ENCODE measurements at regions not wholly inside any gene's neighbourhood (a gene's known extent, or its start where the extent isn't known, plus 50 kb on each side); places are given as distances from the start of the nearest gene placed in this dataset.
A peak's percentile ranks its signal among the peaks of the same experiment; 100 is the strongest.
"Not testable (repeated sequence)": the region's sequence is repeated elsewhere in the genome, so short reads cannot be mapped to it uniquely, and the experiment has no call there.

DNA sequence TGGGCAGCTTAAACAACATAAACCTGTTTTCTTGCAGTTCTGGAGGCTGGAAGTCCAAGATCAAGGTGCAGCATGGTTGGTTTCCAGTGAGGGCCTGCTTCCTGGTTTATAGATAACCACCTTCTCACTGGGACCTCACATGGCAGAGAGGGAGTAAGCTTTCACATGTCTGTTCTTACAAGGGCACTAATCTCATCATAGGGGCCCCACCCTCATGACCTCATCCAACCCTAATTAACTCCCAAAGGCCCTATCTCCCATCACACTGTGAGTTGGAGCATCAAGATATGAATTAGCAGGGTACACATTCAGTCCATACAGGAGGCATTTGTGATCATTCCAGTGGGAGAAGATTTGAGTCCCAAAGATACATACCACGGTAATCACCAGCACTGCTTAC is 50.5 kb upstream of the GRIN2A start:
- no peak for DNase-seq

GRCh38 chr16:10239640-10240039 is 57.4 kb upstream of the GRIN2A start:
- DNase-seq: no peak

GRCh38 chr16:10240854-10241613 is 58.8 kb upstream of the GRIN2A start:
- no peak for DNase-seq

DNA sequence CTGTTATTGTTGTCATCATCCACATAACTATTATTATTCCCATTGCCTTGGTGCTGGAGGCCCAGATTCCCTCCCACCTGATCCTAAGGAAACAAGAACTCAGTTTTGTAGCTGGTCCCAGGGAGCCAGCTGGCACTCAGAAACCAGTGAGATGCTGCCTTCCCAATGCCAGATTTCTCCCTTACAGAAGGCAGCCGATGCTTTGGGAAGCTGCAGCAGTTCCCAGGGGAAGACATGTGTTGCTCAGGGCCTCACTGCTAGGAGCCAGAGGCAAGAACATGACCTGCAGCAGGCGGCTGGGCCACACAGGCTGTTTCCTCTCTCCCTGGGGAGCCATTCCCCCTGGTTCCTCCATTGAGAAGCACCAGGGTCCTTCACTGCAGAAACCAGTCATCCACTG is 59.9 kb upstream of the GRIN2A start:
- DNase-seq: no peak

DNA sequence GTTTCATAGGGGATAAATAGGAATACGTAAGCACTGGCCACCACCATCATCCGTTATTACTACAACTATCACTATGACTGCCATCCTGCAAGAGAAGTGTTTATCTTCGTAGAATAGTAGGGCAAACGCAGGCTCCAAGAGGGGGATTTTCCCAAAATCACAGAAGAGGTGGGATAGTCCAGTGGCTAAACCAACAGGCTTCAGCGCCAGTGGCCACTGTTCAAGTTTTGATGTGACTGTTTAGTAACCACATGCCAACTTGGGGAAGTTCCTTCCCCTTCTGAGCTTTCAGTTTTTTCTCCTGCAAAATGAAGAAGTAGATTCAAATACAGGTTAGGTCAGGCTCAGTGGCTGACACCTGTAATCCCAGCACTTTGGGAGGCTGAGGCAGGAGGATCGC is 60.7 kb upstream of the GRIN2A start:
- no peak for DNase-seq

GRCh38 chr16:10245002-10245401 is 62.8 kb upstream of the GRIN2A start:
- no peak for DNase-seq

GRCh38 chr16:10250137-10250828 is 68.1 kb upstream of the GRIN2A start:
- no peak for DNase-seq

DNA sequence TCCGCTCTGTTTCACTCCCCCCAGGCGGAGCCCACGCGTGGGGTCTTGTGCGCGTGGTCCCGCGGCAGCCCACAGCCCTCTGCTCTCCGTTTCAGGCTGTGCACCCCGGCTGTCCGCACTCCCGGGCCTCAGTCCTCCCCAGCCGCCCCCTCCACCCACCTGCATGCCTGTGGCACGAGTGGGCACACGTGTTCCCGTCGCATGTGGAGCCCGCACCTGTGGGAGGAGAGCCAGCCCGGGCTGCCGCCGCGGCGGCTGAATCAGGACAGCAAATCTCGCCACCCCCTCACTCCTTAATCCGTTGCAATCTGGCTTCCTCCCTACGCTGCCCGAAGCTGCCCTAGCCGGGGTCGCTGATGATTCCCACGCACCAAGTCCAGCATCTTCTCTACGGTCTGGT is 69.9 kb upstream of the GRIN2A start:
- DNase-seq: no peak

GRCh38 chr16:10253409-10253808 is 71.2 kb upstream of the GRIN2A start:
- no peak for DNase-seq

GRCh38 chr16:10255728-10256127 is 73.5 kb upstream of the GRIN2A start:
- DNase-seq: no peak

DNA sequence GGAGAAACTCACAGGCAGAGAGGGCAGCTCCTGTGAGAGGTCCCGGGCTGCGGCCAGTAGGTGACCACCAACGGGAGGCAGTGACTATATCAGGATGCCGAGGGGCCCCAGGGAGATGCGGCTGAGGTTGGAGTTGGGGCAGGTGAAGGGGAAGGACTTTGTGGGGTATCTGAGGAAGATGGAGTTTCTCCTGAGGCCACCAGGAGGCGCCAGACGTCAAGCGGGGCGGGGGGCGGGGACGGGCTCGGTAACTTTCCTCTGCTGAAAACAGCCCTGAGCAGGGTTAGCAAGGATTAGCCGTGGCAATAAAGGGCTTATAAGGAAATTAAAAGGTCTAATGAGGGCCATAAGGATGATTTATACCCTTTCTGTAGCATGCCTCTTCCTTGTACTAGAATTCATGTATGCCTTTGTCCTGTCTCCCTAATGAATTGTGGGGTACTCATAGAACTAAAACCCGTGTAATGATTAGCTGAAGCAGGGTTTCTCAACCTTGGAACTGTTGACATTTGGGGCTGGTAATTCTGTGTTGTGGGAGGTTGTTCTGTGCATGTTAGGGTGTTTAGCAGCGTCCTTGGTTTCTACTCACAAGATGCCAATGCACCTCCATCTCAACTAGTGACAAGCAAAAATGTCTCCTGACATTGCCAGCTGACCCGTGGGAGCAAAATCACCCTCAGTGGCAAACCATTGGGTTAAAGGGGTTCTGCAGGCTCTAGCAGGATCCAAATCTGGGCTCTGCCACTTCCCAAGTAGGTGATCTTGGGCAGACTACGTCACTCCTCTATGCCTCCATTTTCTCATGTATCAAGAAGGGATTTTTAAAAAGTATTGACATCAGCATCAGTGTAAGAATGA is 74.8 kb upstream of the GRIN2A start:
- peak; percentile 41 for DNase-seq

DNA sequence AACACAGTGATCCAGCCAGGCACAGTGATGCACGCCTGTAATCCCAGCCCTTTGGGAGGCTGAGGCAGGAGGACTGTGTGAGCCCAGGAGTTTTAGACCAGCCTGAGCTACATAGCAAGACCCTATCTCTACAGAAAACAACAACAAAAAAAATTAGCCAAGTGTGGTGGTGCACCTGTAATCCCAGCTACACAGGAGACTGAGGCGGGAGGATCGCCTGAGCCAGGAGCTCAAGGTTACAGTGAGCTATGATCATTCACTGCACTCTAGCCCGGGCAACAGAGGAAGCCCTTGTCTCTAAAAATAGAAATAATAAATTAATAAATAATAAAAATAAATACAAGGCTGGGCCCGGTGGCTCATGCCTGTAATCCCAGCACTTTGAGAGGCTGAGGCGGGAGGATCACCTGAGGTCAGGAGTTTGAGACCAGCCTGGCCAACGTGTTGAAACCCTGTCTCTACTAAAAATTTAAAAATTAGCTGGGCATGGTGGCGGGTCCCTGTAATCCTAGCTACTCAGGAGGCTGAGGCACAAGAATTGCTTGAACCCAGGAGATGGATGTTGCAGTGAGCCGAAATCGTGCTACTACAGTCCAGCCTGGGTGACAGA is 75.5 kb upstream of the GRIN2A start:
- not testable (repeated sequence) for DNase-seq

GRCh38 chr16:10258930-10259603 is 76.8 kb upstream of the GRIN2A start:
- DNase-seq: not testable (repeated sequence)

GRCh38 chr16:10261077-10261476 is 78.8 kb upstream of the GRIN2A start:
- no peak for DNase-seq

GRCh38 chr16:10261526-10261925 is 79.3 kb upstream of the GRIN2A start:
- DNase-seq: not testable (repeated sequence)

DNA sequence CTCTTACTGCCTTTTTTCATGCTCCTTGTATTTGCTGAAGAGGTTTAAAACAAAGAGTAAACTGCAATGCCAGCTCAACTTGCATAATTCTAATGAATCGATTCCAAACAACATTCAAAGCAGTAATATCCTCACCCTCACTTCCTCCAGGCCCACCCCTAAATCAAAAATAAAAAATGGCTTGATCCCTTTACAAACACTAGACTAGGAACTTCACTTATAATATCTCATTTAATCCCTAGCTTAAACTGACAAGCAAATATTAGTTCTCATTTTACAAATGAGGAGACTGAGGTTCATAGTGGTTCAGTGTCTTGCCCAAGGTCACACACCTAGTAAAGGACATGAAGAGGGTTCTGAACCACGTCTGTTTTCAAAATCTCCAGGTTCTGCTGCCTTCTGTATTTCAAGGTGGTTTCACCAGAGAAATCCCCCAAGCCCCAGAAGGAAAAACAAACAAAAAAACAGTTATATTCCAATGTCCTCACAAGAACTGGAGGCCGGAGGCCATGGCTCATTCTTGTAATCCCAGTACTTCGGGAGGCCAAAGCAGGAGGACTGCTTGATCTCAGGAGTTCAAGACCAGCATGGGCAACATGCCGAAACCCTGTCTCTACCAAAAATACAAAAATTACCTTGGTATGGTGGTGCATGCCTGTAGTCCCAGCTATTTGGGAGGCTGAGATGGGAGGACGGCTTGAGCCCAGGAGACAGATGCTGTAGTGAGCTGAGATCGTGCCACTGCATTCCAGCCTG is 80.3 kb upstream of the GRIN2A start:
- no peak for DNase-seq

GRCh38 chr16:10265770-10266615 is 83.8 kb upstream of the GRIN2A start:
- DNase-seq: no peak

DNA sequence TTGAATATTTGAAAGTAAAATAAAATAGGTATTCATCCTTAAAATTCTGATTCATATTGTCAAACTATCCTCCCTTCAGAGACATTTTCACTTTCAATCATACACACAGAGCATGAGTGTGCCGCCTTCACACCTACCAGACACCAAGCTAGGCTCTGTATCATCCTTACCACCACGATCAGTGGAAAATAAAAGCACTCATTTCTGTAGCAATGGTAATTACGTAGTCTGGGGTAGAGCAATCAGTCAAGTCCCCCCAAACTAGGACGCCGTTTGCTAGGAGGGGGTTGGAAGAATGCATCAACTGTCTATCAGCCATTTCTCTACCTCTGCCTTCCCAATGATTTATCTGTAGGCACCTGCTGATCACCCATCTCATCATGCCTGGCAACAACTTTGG is 84.6 kb upstream of the GRIN2A start:
- peak; percentile 36 for DNase-seq

GRCh38 chr16:10269632-10270031 is 87.4 kb upstream of the GRIN2A start:
- DNase-seq: no peak

DNA sequence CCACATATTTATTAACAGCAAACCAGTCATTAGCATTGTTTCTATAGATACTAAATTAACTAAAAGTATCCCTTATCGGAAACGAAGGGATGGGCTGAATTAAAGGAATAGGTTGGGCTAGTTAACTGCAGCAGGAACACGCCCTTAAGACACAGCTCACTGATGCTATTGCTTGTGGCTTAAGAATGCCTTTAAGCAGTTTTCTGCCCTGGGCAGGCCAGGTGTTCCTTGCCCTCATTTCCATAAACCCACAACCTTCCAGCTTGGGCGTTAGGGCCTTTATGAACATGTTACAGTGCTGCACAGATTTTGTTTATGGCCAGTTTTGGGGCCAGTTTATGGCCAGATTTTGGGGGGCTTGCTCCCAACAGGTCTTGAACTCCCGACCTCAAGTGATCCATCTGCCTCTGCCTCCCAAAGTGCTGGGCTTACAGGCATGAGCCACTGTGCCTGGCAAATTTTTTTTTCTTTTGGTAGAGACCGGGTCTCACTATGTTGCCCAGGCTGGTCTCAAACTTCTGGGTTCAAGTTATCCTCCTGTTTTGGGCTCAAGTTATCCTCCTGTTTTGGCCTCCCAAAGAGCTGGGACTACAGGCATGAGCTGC is 90.1 kb upstream of the GRIN2A start:
- DNase-seq: not testable (repeated sequence)

All from activated naive CD4-positive, alpha-beta T cell treated with Interleukin-2 at 50 U/mL for 16 hours (primary cell).